GM19023 (cell line): ENCODE measurements at regions not wholly inside any gene's neighbourhood (a gene's known extent, or its start where the extent isn't known, plus 50 kb on each side); places are given as distances from the start of the nearest gene placed in this dataset.

Source experiments
- ATAC-seq: cut with Tn5 transposase; IDR thresholded peaks from one replicate; pipeline ENCODE4 v1.9.1; 2021; ENCODE audit warnings: mild to moderate bottlenecking, moderate library complexity; ENCODE audit not compliant: unreplicated experiment

- ATAC-seq: no peak
Observed at GRCh38 chr17:77494664-77495435, 354.1 kb downstream of the SEC14L1 start.

- no peak for ATAC-seq
Observed at GRCh38 chr17:77495575-77495974, 354.8 kb downstream of the SEC14L1 start.

GRCh38 chr17:77496401-77496801 lies 355.6 kb downstream of the SEC14L1 start:
- ATAC-seq: no peak

GRCh38 chr17:77496831-77497577 lies 356.2 kb downstream of the SEC14L1 start:
- ATAC-seq: no peak

- no peak for ATAC-seq
Observed at GRCh38 chr17:77497578-77497934, 356.8 kb downstream of the SEC14L1 start.

- ATAC-seq: no peak
Observed at GRCh38 chr17:77498091-77498741, 357.4 kb downstream of the SEC14L1 start.

GRCh38 chr17:77498791-77499698 lies 358.3 kb downstream of the SEC14L1 start:
- ATAC-seq: no peak

GRCh38 chr17:77499699-77500435 lies 359.1 kb downstream of the SEC14L1 start:
- ATAC-seq: no peak

GRCh38 chr17:77501101-77501566 lies 360.4 kb downstream of the SEC14L1 start:
- ATAC-seq: no peak

- ATAC-seq: no peak
Observed at GRCh38 chr17:77501751-77502625, 361.2 kb downstream of the SEC14L1 start.

GRCh38 chr17:77502626-77503292 lies 362.0 kb downstream of the SEC14L1 start:
- no peak for ATAC-seq

- ATAC-seq: no peak
Observed at GRCh38 chr17:77503293-77503655, 362.5 kb downstream of the SEC14L1 start.

GRCh38 chr17:77503916-77504651 lies 363.3 kb downstream of the SEC14L1 start:
- no peak for ATAC-seq

GRCh38 chr17:77504652-77505155 lies 363.9 kb downstream of the SEC14L1 start:
- no peak for ATAC-seq

- ATAC-seq: no peak
Observed at GRCh38 chr17:77505181-77505639, 364.4 kb downstream of the SEC14L1 start.

GRCh38 chr17:77506371-77506991 lies 365.7 kb downstream of the SEC14L1 start:
- no peak for ATAC-seq
